Testis (tissue), 2 donors: ENCODE measurements at regions not wholly inside any gene's neighbourhood (a gene's known extent, or its start where the extent isn't known, plus 50 kb on each side); places are given as distances from the start of the nearest gene placed in this dataset.

Experiments used
- CTCF ChIP-seq, 3 experiments: fragments of 450-650 bp in 2 of 3; fragments of 200-600 bp in 1 of 3; sonication (generic) in 1 of 3; IDR thresholded peaks; one replicate each; pipeline ENCODE4 v1.5.1; 2016 to 2019; ENCODE audit warnings: antibody characterized with exemption in 3 of 3, mild to moderate bottlenecking in 2 of 3, moderate library complexity in 1 of 3
- POLR2A ChIP-seq: fragments of 450-650 bp; IDR thresholded peaks from one replicate; pipeline ENCODE4 v1.6.1; 2017; ENCODE audit warnings: antibody characterized with exemption, mild to moderate bottlenecking, moderate library complexity

GRCh38 chr18:1455605-1456004, 550.9 kb downstream of the ADCYAP1 start:
- no peak for TF ChIP-seq CTCF (IDR thresholded peaks at IDR 0.05)
- no peak for TF ChIP-seq POLR2A
